GM23338 (cell line): ENCODE measurements at regions not wholly inside any gene's neighbourhood (a gene's known extent, or its start where the extent isn't known, plus 50 kb on each side); places are given as distances from the start of the nearest gene placed in this dataset.

Experiments
- ATAC-seq: fragments of 200-7000 bp; cut with Tn5 transposase; 3 replicates; pipeline ENCODE4 v1.9.1; 2020
- DNase-seq: peaks from one replicate; pipeline ENCODE4 v3.0.0-alpha.2; 2015; ENCODE audit warnings: low spot score
- H2AFZ ChIP-seq: fragments of 200-600 bp; sonication (generic); 2 replicates; pipeline ENCODE4 v1.8.0; 2016; ENCODE audit warnings: antibody characterized with exemption, mild to moderate bottlenecking, moderate library complexity
- H3F3A ChIP-seq: fragments of 200-600 bp; sonication (generic); replicated peaks from 2 replicates; pipeline ENCODE4 v1.8.0; 2017; ENCODE audit warnings: antibody characterized with exemption, mixed run types, low read depth
- H3K27ac ChIP-seq: fragments of 200-600 bp; sonication (generic); 2 replicates; pipeline ENCODE4 v1.6.1; 2016; ENCODE audit warnings: low read depth
- H3K27me3 ChIP-seq: fragments of 200-600 bp; sonication (generic); 2 replicates; pipeline ENCODE4 v1.8.0; 2016; ENCODE audit warnings: mild to moderate bottlenecking, mixed run types, moderate library complexity; ENCODE audit not compliant: insufficient read depth
- H3K36me3 ChIP-seq: fragments of 200-600 bp; sonication (generic); 2 replicates; pipeline ENCODE4 v1.8.0; 2016; ENCODE audit warnings: mild to moderate bottlenecking; ENCODE audit not compliant: insufficient read depth
- H3K4me1 ChIP-seq: fragments of 200-600 bp; sonication (generic); 2 replicates; pipeline ENCODE4 v1.8.0; 2016; ENCODE audit warnings: mild to moderate bottlenecking, moderate library complexity; ENCODE audit not compliant: insufficient read depth
- H3K4me2 ChIP-seq: fragments of 200-600 bp; sonication (generic); 2 replicates; pipeline ENCODE4 v1.7.1; 2017; ENCODE audit warnings: mixed run types
- H3K4me3 ChIP-seq: fragments of 200-600 bp; sonication (generic); 2 replicates; pipeline ENCODE4 v1.6.1; 2016; ENCODE audit warnings: mixed run types
- H3K79me2 ChIP-seq: fragments of 200-600 bp; sonication (generic); replicated peaks from 2 replicates; pipeline ENCODE4 v1.8.0; 2017; ENCODE audit warnings: mild to moderate bottlenecking; ENCODE audit not compliant: insufficient read depth
- H3K9me2 ChIP-seq: fragments of 200-600 bp; sonication (generic); 2 replicates; pipeline ENCODE4 v1.8.0; 2017; ENCODE audit not compliant: insufficient read depth
- H4K20me1 ChIP-seq: fragments of 200-600 bp; sonication (generic); replicated peaks from 2 replicates; pipeline ENCODE4 v1.8.0; 2017; ENCODE audit warnings: mild to moderate bottlenecking; ENCODE audit not compliant: insufficient read depth
- H3K27ac Mint-ChIP-seq: 2 replicates; pipeline ENCODE4 v1.8.0; 2020; ENCODE audit warnings: inconsistent platforms, mild to moderate bottlenecking, moderate library complexity, mixed read lengths
- H3K27me3 Mint-ChIP-seq: 3 replicates; pipeline ENCODE4 v1.8.0; 2022; ENCODE audit warnings: low read depth, mild to moderate bottlenecking, moderate library complexity, mixed read lengths, inconsistent platforms; ENCODE audit not compliant: insufficient read depth, poor library complexity
- H3K36me3 Mint-ChIP-seq: 3 replicates; pipeline ENCODE4 v1.8.0; 2021; ENCODE audit warnings: low read depth, mild to moderate bottlenecking, inconsistent platforms, moderate library complexity, mixed read lengths
- H3K4me1 Mint-ChIP-seq: 3 replicates; pipeline ENCODE4 v1.8.0; 2020; ENCODE audit warnings: mild to moderate bottlenecking, inconsistent platforms, mixed read lengths
- H3K4me3 Mint-ChIP-seq: 3 replicates; pipeline ENCODE4 v1.8.0; 2021; ENCODE audit warnings: moderate library complexity, mild to moderate bottlenecking, inconsistent platforms, mixed read lengths
- H3K9me3 Mint-ChIP-seq: 3 replicates; pipeline ENCODE4 v1.8.0; 2020; ENCODE audit warnings: moderate library complexity, mild to moderate bottlenecking, inconsistent platforms, mixed read lengths
- CREB1 ChIP-seq: fragments of 250-450 bp; sonication (Bioruptor Pico); IDR thresholded peaks from 2 replicates; pipeline ENCODE4 v1.5.0; 2020; ENCODE audit warnings: low read depth, mild to moderate bottlenecking, moderate library complexity
- EZH2 ChIP-seq: fragments of 200-600 bp; sonication (generic); IDR thresholded peaks from one replicate; pipeline ENCODE4 v1.8.0; 2017; ENCODE audit warnings: antibody characterized with exemption, mild to moderate bottlenecking, low read depth; ENCODE audit not compliant: unreplicated experiment
- EZH2phosphoT487 ChIP-seq: fragments of 200-600 bp; sonication (generic); IDR thresholded peaks from one replicate; pipeline ENCODE4 v1.8.1; 2018; ENCODE audit warnings: antibody characterized with exemption; ENCODE audit not compliant: unreplicated experiment
- JUNB ChIP-seq: IDR thresholded peaks from one replicate; pipeline ENCODE4 v1.6.1; 2016; ENCODE audit warnings: antibody characterized with exemption; ENCODE audit not compliant: unreplicated experiment
- NANOG ChIP-seq: IDR thresholded peaks from 2 replicates; pipeline ENCODE4 v1.6.1; 2016; ENCODE audit warnings: antibody characterized with exemption, borderline replicate concordance
- POLR2AphosphoS5 ChIP-seq: IDR thresholded peaks from 2 replicates; pipeline ENCODE4 v1.6.1; 2016; ENCODE audit warnings: antibody characterized with exemption, low read depth
- REST ChIP-seq: IDR thresholded peaks from one replicate; pipeline ENCODE4 v1.6.1; 2018; ENCODE audit warnings: antibody characterized with exemption; ENCODE audit not compliant: unreplicated experiment
- STAT1 ChIP-seq: IDR thresholded peaks from one replicate; pipeline ENCODE4 v1.6.1; 2016; ENCODE audit warnings: antibody characterized with exemption; ENCODE audit not compliant: unreplicated experiment
- ZNF114 ChIP-seq: fragments of 250-450 bp; sonication (Bioruptor Pico); IDR thresholded peaks from 2 replicates; pipeline ENCODE4 v1.5.0; 2020; ENCODE audit warnings: mild to moderate bottlenecking, moderate library complexity
- ZNF331 ChIP-seq: fragments of 250-450 bp; sonication (Bioruptor Pico); IDR thresholded peaks from 2 replicates; pipeline ENCODE4 v1.5.0; 2020; ENCODE audit warnings: low read depth, mild to moderate bottlenecking, moderate library complexity
- ZNF462 ChIP-seq: fragments of 250-450 bp; sonication (Bioruptor Pico); IDR thresholded peaks from 2 replicates; pipeline ENCODE4 v1.5.0; 2020; ENCODE audit warnings: mild to moderate bottlenecking, moderate library complexity
- TF ChIP-seq, protein P1 (sequence below), 2 experiments: fragments of 200-600 bp in 1 of 2; sonication (generic) in 1 of 2; conservative IDR thresholded peaks; 2 replicates each; pipeline versions ENCODE4 v1.5.1 to v1.6.1; 2016 to 2017; ENCODE audit warnings: antibody characterized with exemption in 2 of 2, low read depth in 2 of 2, mild to moderate bottlenecking in 2 of 2, moderate library complexity in 1 of 2
- TF ChIP-seq, protein P2 (sequence below): IDR thresholded peaks from 2 replicates; pipeline ENCODE4 v1.6.1; 2016; ENCODE audit warnings: antibody characterized with exemption

GRCh38 chr4:147049946-147050345, 104.3 kb upstream of the TTC29 start:
- H3K27ac ChIP-seq, result no peak overlapping the region
- no peak for ATAC-seq
- H3K27me3 ChIP-seq, result no peaks in the 10 kb centered on the region
- no peak overlapping the region for H3K27ac Mint-ChIP-seq
- H3K27me3 Mint-ChIP-seq, result no peaks in the 10 kb centered on the region
- peaks cover 5% of the 10 kb centered on the region; the same call in 2 of the 3 replicates for H3K9me3 Mint-ChIP-seq
- H3K4me3 Mint-ChIP-seq, result no peak overlapping the region
- no peaks in the 10 kb centered on the region for H4K20me1 ChIP-seq
- H3K4me2 ChIP-seq, result no peak overlapping the region
- H3K36me3 ChIP-seq, result no peaks in the 10 kb centered on the region
- no peaks in the 10 kb centered on the region; the same call in 1 of the 2 replicates for H3K4me1 ChIP-seq
- no peaks in the 10 kb centered on the region for H3F3A ChIP-seq
- no peaks in the 10 kb centered on the region for H3K79me2 ChIP-seq
- no peak overlapping the region for H3K4me3 ChIP-seq
- peak overlapping the region; percentile 4; the same call in 1 of the 2 replicates for H2AFZ ChIP-seq
- H3K36me3 Mint-ChIP-seq, result peaks cover 3% of the 10 kb centered on the region
- H3K9me2 ChIP-seq, result no peaks in the 10 kb centered on the region
- H3K4me1 Mint-ChIP-seq, result 0 out of 3 replicates have a peak, but pooled peaks cover 3% of the 10 kb centered on the region
- no peak for TF ChIP-seq ZNF114
- no peak for TF ChIP-seq ZNF462
- no peak for TF ChIP-seq EZH2phosphoT487
- no peak for TF ChIP-seq EZH2
- no peak for TF ChIP-seq JUNB
- TF ChIP-seq POLR2AphosphoS5, result no peak
- TF ChIP-seq, protein P1, sequence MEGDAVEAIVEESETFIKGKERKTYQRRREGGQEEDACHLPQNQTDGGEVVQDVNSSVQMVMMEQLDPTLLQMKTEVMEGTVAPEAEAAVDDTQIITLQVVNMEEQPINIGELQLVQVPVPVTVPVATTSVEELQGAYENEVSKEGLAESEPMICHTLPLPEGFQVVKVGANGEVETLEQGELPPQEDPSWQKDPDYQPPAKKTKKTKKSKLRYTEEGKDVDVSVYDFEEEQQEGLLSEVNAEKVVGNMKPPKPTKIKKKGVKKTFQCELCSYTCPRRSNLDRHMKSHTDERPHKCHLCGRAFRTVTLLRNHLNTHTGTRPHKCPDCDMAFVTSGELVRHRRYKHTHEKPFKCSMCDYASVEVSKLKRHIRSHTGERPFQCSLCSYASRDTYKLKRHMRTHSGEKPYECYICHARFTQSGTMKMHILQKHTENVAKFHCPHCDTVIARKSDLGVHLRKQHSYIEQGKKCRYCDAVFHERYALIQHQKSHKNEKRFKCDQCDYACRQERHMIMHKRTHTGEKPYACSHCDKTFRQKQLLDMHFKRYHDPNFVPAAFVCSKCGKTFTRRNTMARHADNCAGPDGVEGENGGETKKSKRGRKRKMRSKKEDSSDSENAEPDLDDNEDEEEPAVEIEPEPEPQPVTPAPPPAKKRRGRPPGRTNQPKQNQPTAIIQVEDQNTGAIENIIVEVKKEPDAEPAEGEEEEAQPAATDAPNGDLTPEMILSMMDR (conservative IDR thresholded peaks at IDR 0.05; ENCODE audit: low read depth in 2 of 2), result no peak
- no peak for TF ChIP-seq NANOG
- no peak for TF ChIP-seq CREB1
- TF ChIP-seq, protein P2, sequence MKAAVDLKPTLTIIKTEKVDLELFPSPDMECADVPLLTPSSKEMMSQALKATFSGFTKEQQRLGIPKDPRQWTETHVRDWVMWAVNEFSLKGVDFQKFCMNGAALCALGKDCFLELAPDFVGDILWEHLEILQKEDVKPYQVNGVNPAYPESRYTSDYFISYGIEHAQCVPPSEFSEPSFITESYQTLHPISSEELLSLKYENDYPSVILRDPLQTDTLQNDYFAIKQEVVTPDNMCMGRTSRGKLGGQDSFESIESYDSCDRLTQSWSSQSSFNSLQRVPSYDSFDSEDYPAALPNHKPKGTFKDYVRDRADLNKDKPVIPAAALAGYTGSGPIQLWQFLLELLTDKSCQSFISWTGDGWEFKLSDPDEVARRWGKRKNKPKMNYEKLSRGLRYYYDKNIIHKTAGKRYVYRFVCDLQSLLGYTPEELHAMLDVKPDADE, result no peak
- no peak for TF ChIP-seq ZNF331 (CRISPR knock-in tag)
- no peak for TF ChIP-seq REST
- no peak for TF ChIP-seq STAT1
- DNase-seq, result no peak
